SK-N-SH treated with all-trans-retinoic acid at 6 μM for 48 hours (cell line): ENCODE measurements at regions not wholly inside any gene's neighbourhood (a gene's known extent, or its start where the extent isn't known, plus 50 kb on each side); places are given as distances from the start of the nearest gene placed in this dataset.

Experiments used
- ESRRG ChIP-seq: fragments of 250-450 bp; sonication (Bioruptor Pico); IDR thresholded peaks from 2 replicates; pipeline ENCODE4 v1.6.1; 2021; ENCODE audit warnings: mild to moderate bottlenecking
- ISL1 ChIP-seq: fragments of 250-450 bp; sonication (Bioruptor Pico); IDR thresholded peaks from 2 replicates; pipeline ENCODE4 v2.1.2; 2022; ENCODE audit warnings: mild to moderate bottlenecking, moderate library complexity

GRCh38 chr5:173789031-173789920, 98.9 kb upstream of the CPEB4 start:
- TF ChIP-seq ISL1 (CRISPR knock-in tag) (no peak), ESRRG (CRISPR knock-in tag) (no peak)
